ENCODE measurements at regions not wholly inside any gene's neighbourhood (a gene's known extent, or its start where the extent isn't known, plus 50 kb on each side); places are given as distances from the start of the nearest gene placed in this dataset.

GRCh38 chr2:176885001-176885643, 327.5 kb upstream of the HNRNPA3 start:
- H3K27ac ChIP-seq = no peak overlapping the region
- WGBS, 2 donors = 43 to 54% methylated on average over 3 of the region's 3 CpGs
- no peaks in the 10 kb centered on the region for H3K27me3 ChIP-seq
- no peak for DNase-seq (ENCODE audit: low spot score in 2 of 2)
- H3K4me1 ChIP-seq = no peaks in the 10 kb centered on the region
- no peaks in the 10 kb centered on the region for H3K36me3 ChIP-seq
- H3K4me3 ChIP-seq = no peak overlapping the region
- H3K9me3 ChIP-seq = no peaks in the 10 kb centered on the region
- TF ChIP-seq CTCF (IDR thresholded peaks at IDR 0.05) (no peak), EP300 (IDR thresholded peaks at IDR 0.05) (no peak), POLR2A (IDR thresholded peaks at IDR 0.05) (no peak)

GRCh38 chr2:176885661-176886060, 326.9 kb upstream of the HNRNPA3 start:
- no peak for TF ChIP-seq EP300 (IDR thresholded peaks at IDR 0.05)
- no peak for TF ChIP-seq CTCF (IDR thresholded peaks at IDR 0.05)
- no peak for TF ChIP-seq POLR2A (IDR thresholded peaks at IDR 0.05)
- no peaks in the 10 kb centered on the region for H3K9me3 ChIP-seq
- no peak for DNase-seq (ENCODE audit: low spot score in 2 of 2)
- H3K27ac ChIP-seq = no peak overlapping the region
- WGBS, 2 donors = 88 to 89% methylated on average over 2 of the region's 2 CpGs
- no peaks in the 10 kb centered on the region for H3K27me3 ChIP-seq
- no peaks in the 10 kb centered on the region for H3K4me1 ChIP-seq
- H3K4me3 ChIP-seq = no peak overlapping the region
- H3K36me3 ChIP-seq = no peaks in the 10 kb centered on the region

GRCh38 chr2:176891105-176891504, 321.5 kb upstream of the HNRNPA3 start:
- Histone ChIP-seq H3K4me3 (no peak overlapping the region), H3K9me3 (no peaks in the 10 kb centered on the region), H3K4me1 (no peaks in the 10 kb centered on the region), H3K27ac (no peak overlapping the region), H3K36me3 (no peaks in the 10 kb centered on the region), H3K27me3 (no peaks in the 10 kb centered on the region)
- WGBS, 2 donors = 39 to 45% methylated on average over 4 of the region's 4 CpGs
- DNase-seq (ENCODE audit: low spot score in 2 of 2) = no peak
- no peak for TF ChIP-seq POLR2A (IDR thresholded peaks at IDR 0.05)
- no peak for TF ChIP-seq EP300 (IDR thresholded peaks at IDR 0.05)
- no peak for TF ChIP-seq CTCF (IDR thresholded peaks at IDR 0.05)

- Histone ChIP-seq H3K9me3 (no peaks in the 10 kb centered on the region), H3K36me3 (no peaks in the 10 kb centered on the region), H3K4me1 (no peaks in the 10 kb centered on the region), H3K4me3 (no peak overlapping the region), H3K27me3 (no peaks in the 10 kb centered on the region), H3K27ac (no peak overlapping the region)
- DNase-seq (ENCODE audit: low spot score in 2 of 2) = no peak
- TF ChIP-seq POLR2A (IDR thresholded peaks at IDR 0.05) = no peak
- TF ChIP-seq EP300 (IDR thresholded peaks at IDR 0.05) = no peak
- TF ChIP-seq CTCF (IDR thresholded peaks at IDR 0.05) = no peak
- WGBS, 2 donors = 56 to 66% methylated on average over 1 of the region's 1 CpG
Measured at GRCh38 chr2:176891857-176892256, 320.7 kb upstream of the HNRNPA3 start.

- 69% methylated on average over 2 of the region's 2 CpGs for WGBS, 2 donors
- H3K27ac ChIP-seq = no peak overlapping the region
- no peaks in the 10 kb centered on the region for H3K27me3 ChIP-seq
- no peaks in the 10 kb centered on the region for H3K9me3 ChIP-seq
- TF ChIP-seq POLR2A (IDR thresholded peaks at IDR 0.05) (no peak), CTCF (IDR thresholded peaks at IDR 0.05) (no peak), EP300 (IDR thresholded peaks at IDR 0.05) (no peak)
- no peak overlapping the region for H3K4me3 ChIP-seq
- no peaks in the 10 kb centered on the region for H3K36me3 ChIP-seq
- DNase-seq (ENCODE audit: low spot score in 2 of 2) = no peak
- no peaks in the 10 kb centered on the region for H3K4me1 ChIP-seq
Measured at GRCh38 chr2:176892676-176893226, 319.8 kb upstream of the HNRNPA3 start.
